OCI-LY7 (cell line): ENCODE measurements at regions not wholly inside any gene's neighbourhood (a gene's known extent, or its start where the extent isn't known, plus 50 kb on each side); places are given as distances from the start of the nearest gene placed in this dataset.
A peak's percentile ranks its signal among the peaks of the same experiment; 100 is the strongest.

Experiments used
- BruUV-seq: library from RNA; stranded (reverse); fragments of 400-500 nt; replicated peaks from 2 replicates; lab custom pipeline; 2021; lab: Mats Ljungman, UMichigan
- CTCF ChIA-PET: fragments of 300-600 bp; sonication (Branson Sonifier 250); formaldehyde crosslinking; loops from one replicate; lab custom pipeline; 2022; ENCODE audit warnings: antibody characterized with exemption; ENCODE audit not compliant: unreplicated experiment; lab: Charles Lee
- POLR2A ChIA-PET: fragments of 300-600 bp; sonication (Branson Sonifier 250); formaldehyde crosslinking; loops from one replicate; lab custom pipeline; 2022; ENCODE audit warnings: antibody characterized with exemption; lab: Charles Lee
- DNase-seq: peaks from one replicate; pipeline ENCODE4 v3.0.0-alpha.2; 2015; ENCODE audit warnings: low spot score
- H2AFZ ChIP-seq: fragments of 200-600 bp; sonication (generic), shearing (Covaris generic); 2 replicates; pipeline ENCODE4 v1.6.1; 2014; ENCODE audit warnings: mild to moderate bottlenecking, antibody characterized with exemption, low read length, moderate library complexity
- H3K27ac ChIP-seq: fragments of 200-600 bp; sonication (generic); 2 replicates; pipeline ENCODE4 v1.5.1; 2014; ENCODE audit warnings: mixed run types, low read depth, mild to moderate bottlenecking, moderate library complexity, low read length, inconsistent platforms; ENCODE audit not compliant: poor library complexity, severe bottlenecking
- H3K36me3 ChIP-seq: fragments of 200-600 bp; sonication (generic); 2 replicates; pipeline ENCODE4 v1.6.1; 2014; ENCODE audit warnings: mild to moderate bottlenecking, antibody characterized with exemption, low read length, moderate library complexity, mixed read lengths; ENCODE audit not compliant: insufficient read depth
- H3K4me1 ChIP-seq: fragments of 200-600 bp; sonication (generic); 2 replicates; pipeline ENCODE4 v1.5.1; 2014; ENCODE audit warnings: mild to moderate bottlenecking, low read length; ENCODE audit not compliant: insufficient read depth, poor library complexity, severe bottlenecking
- H3K4me2 ChIP-seq: fragments of 200-600 bp; sonication (generic); 2 replicates; pipeline ENCODE4 v1.6.1; 2014; ENCODE audit warnings: mild to moderate bottlenecking, low read length
- H3K4me3 ChIP-seq: fragments of 200-600 bp; sonication (generic); 2 replicates; pipeline ENCODE4 v1.5.1; 2014; ENCODE audit warnings: mild to moderate bottlenecking, low read depth, low read length; ENCODE audit not compliant: poor library complexity, severe bottlenecking
- H3K79me2 ChIP-seq: fragments of 200-600 bp; sonication (generic); 2 replicates; pipeline ENCODE4 v1.6.1; 2016; ENCODE audit warnings: low read depth, mild to moderate bottlenecking, low read length, moderate library complexity, mixed read lengths; ENCODE audit not compliant: insufficient read depth
- H3K9me2 ChIP-seq: fragments of 200-600 bp; sonication (generic); 2 replicates; pipeline ENCODE4 v1.6.1; 2016; ENCODE audit warnings: mild to moderate bottlenecking, low read length, mixed read lengths; ENCODE audit not compliant: insufficient read depth
- H3K9me3 ChIP-seq: fragments of 200-600 bp; sonication (generic); 2 replicates; pipeline ENCODE4 v1.6.1; 2014; ENCODE audit warnings: mild to moderate bottlenecking, mixed run types, low read length, mixed read lengths
- H4K20me1 ChIP-seq: fragments of 200-600 bp; sonication (generic); 2 replicates; pipeline ENCODE4 v1.6.1; 2014; ENCODE audit warnings: mild to moderate bottlenecking, antibody characterized with exemption, low read length, moderate library complexity, mixed read lengths; ENCODE audit not compliant: insufficient read depth
- EZH2phosphoT487 ChIP-seq: fragments of 200-600 bp; sonication (generic); IDR thresholded peaks from 2 replicates; pipeline ENCODE4 v1.6.1; 2018; ENCODE audit warnings: low read depth, borderline replicate concordance, mild to moderate bottlenecking, mixed run types, antibody characterized with exemption, low read length, moderate library complexity, mixed read lengths
- intact Hi-C: fragments of 100-400 bp; cut with micrococcal nuclease; formaldehyde crosslinking; loops from one replicate; pipeline ENCODE4 v1.10.0; 2022; ENCODE audit not compliant: unreplicated experiment
- TF ChIP-seq, protein P1 (sequence below): fragments of 200-600 bp; sonication (generic); conservative IDR thresholded peaks from 2 replicates; pipeline ENCODE4 v1.5.1; 2014; ENCODE audit warnings: mild to moderate bottlenecking, antibody characterized with exemption, low read length, moderate library complexity, mixed read lengths

GRCh38 chr9:110089681-110090370 lies 118.1 kb downstream of the C9orf152 start:
- no peaks in the 10 kb centered on the region for H3K9me3 ChIP-seq
- ChIA-PET POLR2A (interaction anchor here (1.1 to 1.8 kb wide), 5 partner anchors 10 to 44 kb away, joined by 3 to 10 read pairs (median 4); no protein-coding TSS in a partner anchor), CTCF (no interaction called here)
- peaks cover 91% of the 10 kb centered on the region for H3K79me2 ChIP-seq
- TF ChIP-seq, protein P1, sequence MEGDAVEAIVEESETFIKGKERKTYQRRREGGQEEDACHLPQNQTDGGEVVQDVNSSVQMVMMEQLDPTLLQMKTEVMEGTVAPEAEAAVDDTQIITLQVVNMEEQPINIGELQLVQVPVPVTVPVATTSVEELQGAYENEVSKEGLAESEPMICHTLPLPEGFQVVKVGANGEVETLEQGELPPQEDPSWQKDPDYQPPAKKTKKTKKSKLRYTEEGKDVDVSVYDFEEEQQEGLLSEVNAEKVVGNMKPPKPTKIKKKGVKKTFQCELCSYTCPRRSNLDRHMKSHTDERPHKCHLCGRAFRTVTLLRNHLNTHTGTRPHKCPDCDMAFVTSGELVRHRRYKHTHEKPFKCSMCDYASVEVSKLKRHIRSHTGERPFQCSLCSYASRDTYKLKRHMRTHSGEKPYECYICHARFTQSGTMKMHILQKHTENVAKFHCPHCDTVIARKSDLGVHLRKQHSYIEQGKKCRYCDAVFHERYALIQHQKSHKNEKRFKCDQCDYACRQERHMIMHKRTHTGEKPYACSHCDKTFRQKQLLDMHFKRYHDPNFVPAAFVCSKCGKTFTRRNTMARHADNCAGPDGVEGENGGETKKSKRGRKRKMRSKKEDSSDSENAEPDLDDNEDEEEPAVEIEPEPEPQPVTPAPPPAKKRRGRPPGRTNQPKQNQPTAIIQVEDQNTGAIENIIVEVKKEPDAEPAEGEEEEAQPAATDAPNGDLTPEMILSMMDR = no peak
- TF ChIP-seq EZH2phosphoT487 = no peak
- DNase-seq = no peak
- no peak overlapping the region for H2AFZ ChIP-seq
- H3K9me2 ChIP-seq = no peaks in the 10 kb centered on the region
- H3K4me3 ChIP-seq = no peak overlapping the region
- H3K4me1 ChIP-seq = peaks cover 32% of the 10 kb centered on the region
- intact Hi-C loops = no loop called here
- BruUV-seq = no TSS peak
- peaks cover 50% of the 10 kb centered on the region for H3K36me3 ChIP-seq
- H4K20me1 ChIP-seq = 0 out of 2 replicates have a peak, but pooled peaks cover 4% of the 10 kb centered on the region
- peak overlapping the region; percentile 11; the same call in 1 of the 2 replicates for H3K4me2 ChIP-seq
- H3K27ac ChIP-seq = no peak overlapping the region

DNA sequence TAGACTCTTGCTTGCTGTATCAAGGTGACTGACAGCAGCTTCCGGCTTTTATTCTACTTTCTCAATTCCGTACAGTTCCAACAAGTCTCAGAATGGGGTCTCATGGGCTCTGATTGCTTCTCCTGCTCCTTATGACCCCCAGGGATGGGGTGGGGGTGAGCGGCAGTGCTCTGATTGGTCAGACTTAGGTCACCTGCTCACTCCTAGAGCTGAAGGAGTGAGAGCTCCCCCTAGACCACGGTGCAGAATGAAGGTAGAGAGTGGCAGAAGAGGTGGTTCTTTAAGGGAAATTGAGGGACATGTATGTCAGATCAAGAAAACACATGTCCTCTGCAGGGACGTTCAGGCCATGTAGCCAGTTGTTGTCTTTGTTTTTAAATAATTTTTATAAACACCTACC lies 115.2 kb downstream of the C9orf152 start:
- no peak for DNase-seq
- Histone ChIP-seq H3K9me3 (no peaks in the 10 kb centered on the region), H4K20me1 (0 out of 2 replicates have a peak, but pooled peaks cover 4% of the 10 kb centered on the region), H2AFZ (no peak overlapping the region), H3K4me1 (peaks cover 32% of the 10 kb centered on the region), H3K36me3 (peaks cover 23% of the 10 kb centered on the region), H3K79me2 (peaks cover 80% of the 10 kb centered on the region), H3K9me2 (no peaks in the 10 kb centered on the region), H3K4me2 (no peak overlapping the region), H3K4me3 (no peak overlapping the region), H3K27ac (no peak overlapping the region)
- ChIA-PET CTCF (no interaction called here), POLR2A (interaction anchor here (0.7 to 1.3 kb wide), 5 partner anchors 10 to 52 kb away, joined by 3 to 5 read pairs (median 4); no protein-coding TSS in a partner anchor)
- no TSS peak for BruUV-seq
- intact Hi-C loops = no loop called here
- TF ChIP-seq EZH2phosphoT487 = no peak
- TF ChIP-seq, protein P1 = peak; percentile 42

DNA sequence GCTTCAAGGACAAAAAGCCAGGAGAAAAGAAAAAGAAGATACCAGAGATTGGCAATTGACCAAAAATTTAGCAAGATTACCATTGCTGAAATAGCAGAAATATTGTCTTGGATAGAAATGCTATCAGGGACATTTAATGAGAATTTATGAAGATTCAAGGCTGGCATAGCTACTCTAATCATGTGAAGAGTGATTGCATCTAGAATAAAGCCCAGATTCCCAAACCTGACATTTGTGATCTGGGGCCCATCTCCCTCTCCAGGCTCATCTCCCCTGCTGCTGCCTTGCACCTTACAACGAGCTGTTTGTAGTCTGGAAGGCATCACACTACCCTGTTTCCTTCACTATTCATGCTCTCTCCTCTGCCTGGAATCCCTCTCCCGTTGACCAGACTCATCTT lies 114.5 kb downstream of the C9orf152 start:
- no peaks in the 10 kb centered on the region for H3K9me2 ChIP-seq
- H3K27ac ChIP-seq = no peak overlapping the region
- ChIA-PET POLR2A (interaction anchor here (0.6 to 1.3 kb wide), 2 partner anchors 14 to 87 kb away, joined by 3 to 4 read pairs; no protein-coding TSS in a partner anchor), CTCF (no interaction called here)
- no peak overlapping the region for H2AFZ ChIP-seq
- H3K4me2 ChIP-seq = no peak overlapping the region
- H3K79me2 ChIP-seq = peaks cover 79% of the 10 kb centered on the region
- H3K4me1 ChIP-seq = peaks cover 34% of the 10 kb centered on the region
- no TSS peak for BruUV-seq
- TF ChIP-seq, protein P1 = no peak
- no peak for TF ChIP-seq EZH2phosphoT487
- 0 out of 2 replicates have a peak, but pooled peaks cover 4% of the 10 kb centered on the region for H4K20me1 ChIP-seq
- H3K36me3 ChIP-seq = peaks cover 22% of the 10 kb centered on the region
- no peak overlapping the region for H3K4me3 ChIP-seq
- no peaks in the 10 kb centered on the region for H3K9me3 ChIP-seq
- no peak for DNase-seq
- intact Hi-C loops = no loop called here
